HG03520 (cell line): ENCODE measurements at regions not wholly inside any gene's neighbourhood (a gene's known extent, or its start where the extent isn't known, plus 50 kb on each side); places are given as distances from the start of the nearest gene placed in this dataset.
"Not testable (repeated sequence)": the region's sequence is repeated elsewhere in the genome, so short reads cannot be mapped to it uniquely, and the experiment has no call there.

Experiments used
- ATAC-seq: cut with Tn5 transposase; IDR thresholded peaks from one replicate; pipeline ENCODE4 v1.9.1; 2021; ENCODE audit warnings: mild to moderate bottlenecking, moderate library complexity; ENCODE audit not compliant: unreplicated experiment

DNA sequence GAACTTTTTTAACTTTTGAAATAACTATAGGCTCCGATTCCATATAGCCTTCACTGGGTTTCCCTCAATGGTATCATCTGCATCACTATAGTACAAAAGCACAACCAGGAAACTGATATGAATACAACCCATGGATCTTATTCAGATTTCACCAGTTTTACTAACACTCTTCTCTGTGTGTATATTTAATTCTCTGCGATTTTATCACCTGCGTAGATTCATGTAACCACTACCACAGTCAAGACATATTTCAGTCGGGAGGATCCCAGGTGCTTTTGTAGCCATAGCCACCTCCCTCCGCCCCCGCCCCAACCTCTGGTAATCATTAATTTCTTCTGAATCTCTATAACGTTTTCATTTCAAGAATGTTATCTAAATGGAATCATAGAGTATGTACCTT lies 82.8 kb upstream of the C7orf33 start:
- no peak for ATAC-seq

DNA sequence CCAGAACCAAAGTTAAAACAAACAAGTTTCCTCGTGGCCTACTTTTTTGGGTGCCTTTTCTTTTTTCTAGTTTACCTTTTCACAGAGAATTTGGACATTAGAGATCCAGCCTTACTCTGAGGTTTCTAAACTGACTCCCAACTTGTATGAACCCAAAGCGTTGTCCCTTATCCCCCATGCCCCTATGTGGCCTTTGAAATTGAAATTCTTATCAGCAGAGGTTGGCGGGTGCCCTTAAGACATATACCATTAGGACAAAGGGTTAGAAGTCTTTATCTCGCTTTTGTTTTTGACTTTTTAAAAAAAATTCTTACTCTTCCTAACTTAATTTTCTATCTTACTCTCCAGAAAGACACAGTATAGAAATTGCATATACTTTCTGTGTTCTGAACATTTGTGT lies 76.3 kb upstream of the C7orf33 start:
- no peak for ATAC-seq

DNA sequence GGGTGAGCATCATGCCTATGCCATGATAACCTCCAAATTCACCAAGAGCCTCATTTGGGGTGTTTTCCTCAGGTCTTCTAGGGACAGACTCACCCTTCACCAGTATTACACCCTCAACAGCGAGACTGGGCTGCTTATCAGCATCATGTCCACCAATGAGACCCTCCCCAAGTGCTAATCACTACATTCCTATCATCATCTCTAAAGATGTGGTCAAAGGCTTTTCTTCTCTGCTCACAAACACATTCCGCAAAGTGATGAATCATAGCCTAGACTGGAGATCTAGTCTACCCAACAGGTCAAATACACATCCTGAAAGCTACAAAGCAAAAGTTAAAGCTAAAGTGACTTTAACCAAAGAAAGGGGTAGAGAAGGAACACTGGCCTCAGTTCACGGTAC lies 75.3 kb upstream of the C7orf33 start:
- ATAC-seq = no peak

DNA sequence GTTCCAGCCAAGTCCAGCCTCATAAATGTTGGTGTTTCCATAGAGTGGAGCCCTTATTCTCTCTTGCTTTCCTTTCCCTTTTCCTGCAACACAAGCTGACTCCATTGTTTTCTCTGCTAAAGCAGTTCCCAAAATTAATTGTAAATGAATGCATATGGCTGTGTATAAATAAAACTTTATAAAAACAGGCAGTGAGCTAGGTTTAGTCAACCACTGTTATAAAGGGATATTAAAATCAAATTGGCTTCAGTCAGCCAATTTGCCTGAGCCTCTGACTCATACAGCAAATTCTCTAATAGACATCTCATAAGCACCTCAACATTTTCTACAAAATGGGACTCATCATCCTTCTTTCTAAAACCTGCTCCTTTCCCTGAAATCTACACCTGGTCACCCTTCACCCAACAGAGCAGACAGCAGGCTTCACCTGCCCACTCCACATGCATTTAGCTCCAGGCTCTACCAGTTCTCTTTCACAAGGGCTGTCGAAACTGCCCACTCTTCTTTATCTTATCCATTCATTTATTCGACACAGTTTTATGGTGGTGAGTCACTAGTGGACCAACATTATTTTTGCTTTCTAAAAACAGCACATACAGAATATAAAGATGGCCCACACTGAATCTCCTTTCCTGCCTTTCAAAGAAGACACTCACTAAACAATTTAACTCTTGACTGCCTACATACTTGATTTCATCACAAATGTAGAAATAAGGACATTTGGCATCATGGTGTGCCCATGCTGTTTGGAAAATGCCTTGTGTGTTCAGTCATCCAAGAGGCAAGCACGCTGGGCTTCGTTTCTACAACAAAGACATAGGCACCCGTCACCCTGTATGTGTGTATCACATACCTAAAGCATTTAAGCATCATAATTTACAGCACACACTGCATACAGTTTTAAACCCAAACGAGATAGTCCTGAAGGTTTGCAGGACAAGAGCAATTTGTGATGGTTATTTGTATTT lies 74.6 kb upstream of the C7orf33 start:
- ATAC-seq = no peak

GRCh38 chr7:148519386-148519785 lies 71.2 kb upstream of the C7orf33 start:
- not testable (repeated sequence) for ATAC-seq

- ATAC-seq = no peak
These were observed 69.3 kb upstream of the C7orf33 start for GRCh38 chr7:148521271-148521670.

GRCh38 chr7:148523550-148523949 lies 67.0 kb upstream of the C7orf33 start:
- no peak for ATAC-seq

- no peak for ATAC-seq
These were observed 65.9 kb upstream of the C7orf33 start for GRCh38 chr7:148524479-148525224.

- ATAC-seq = peak; percentile 98
These were observed 62.8 kb upstream of the C7orf33 start for GRCh38 chr7:148527717-148528168.

DNA sequence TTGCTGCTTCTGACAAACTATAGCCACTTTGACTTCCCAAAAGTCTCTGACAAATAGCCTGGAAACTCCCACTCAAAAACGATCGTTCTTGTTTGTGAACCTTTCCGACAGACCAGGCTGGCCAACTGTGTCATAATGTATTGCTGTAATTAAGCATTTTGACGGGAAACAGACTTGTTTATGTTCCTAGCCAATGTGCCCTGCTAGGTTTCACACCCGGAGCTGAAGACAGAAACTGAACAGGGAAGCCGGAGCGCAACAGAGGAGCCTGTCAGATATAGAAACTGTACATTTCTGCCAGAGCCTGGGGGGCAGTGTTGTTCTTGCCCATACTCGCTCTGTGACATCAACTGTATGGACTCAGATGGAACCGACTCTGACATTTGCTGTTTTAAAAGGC lies 55.3 kb upstream of the C7orf33 start:
- ATAC-seq = no peak

DNA sequence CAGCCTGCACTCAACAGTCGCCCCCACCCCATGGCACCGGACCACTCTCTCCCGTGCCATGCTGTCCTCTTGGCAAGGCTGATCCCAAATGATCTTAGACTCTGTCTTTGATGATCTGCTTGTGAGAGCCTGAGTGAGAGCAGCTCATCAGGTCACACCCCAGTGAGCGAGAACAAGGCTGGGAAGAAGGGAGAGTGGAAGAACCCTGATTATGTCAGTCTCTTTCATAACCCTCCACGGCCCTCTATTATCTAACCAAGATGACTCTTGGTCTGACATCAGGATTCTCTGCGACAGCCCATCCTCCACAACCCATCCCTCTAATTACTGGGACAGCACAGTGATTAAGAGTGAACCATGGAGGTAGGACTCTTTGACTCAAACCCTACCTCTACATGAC lies 53.1 kb upstream of the C7orf33 start:
- ATAC-seq = no peak

DNA sequence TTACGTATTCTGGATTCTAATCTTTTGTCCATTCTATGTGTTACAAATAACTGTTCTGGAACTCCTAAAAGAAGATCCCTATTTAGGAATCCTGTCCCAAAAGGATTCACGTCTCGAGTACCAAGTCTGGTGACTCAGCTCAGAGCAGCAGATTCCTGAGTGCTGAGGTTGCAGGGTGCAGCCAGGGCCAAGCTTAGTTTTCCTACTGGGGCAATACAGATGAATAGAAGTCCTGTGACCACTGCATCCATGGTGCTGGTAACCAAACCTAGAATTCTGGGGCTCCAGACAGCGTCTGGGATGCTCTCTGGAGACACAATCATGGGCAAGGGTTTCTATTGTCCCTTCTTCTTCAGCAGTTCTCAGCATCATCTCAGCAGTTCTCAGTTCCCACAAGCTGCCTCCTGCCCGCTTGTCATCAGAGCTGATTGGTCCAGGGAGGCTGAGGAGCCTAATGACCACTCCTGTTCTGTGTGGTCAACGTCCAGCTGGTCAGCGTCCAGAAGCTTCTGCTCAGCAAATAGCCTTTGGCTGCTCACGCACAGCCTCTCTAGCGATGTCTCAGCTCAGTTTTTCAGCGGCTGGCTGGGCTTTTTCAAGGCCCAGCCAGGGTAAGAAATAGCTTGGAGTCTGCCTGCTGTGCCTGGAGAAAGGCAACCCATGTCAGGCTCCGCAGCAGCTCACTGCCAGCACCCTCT lies 50.4 kb upstream of the C7orf33 start:
- no peak for ATAC-seq
